Natural killer cell treated with Interleukin-12 subunit alpha and Interleukin-12 subunit beta and Interleukin-15 and Interleukin-18, amount 100 ng/mL, for 72 hours (primary cell): ENCODE measurements at regions not wholly inside any gene's neighbourhood (a gene's known extent, or its start where the extent isn't known, plus 50 kb on each side); places are given as distances from the start of the nearest gene placed in this dataset.
A peak's percentile ranks its signal among the peaks of the same experiment; 100 is the strongest.

Source experiments
- ATAC-seq, 2 donors: fragments of 150-1000 bp; cut with Tn5 transposase in 1 of 2; sonication (Bioruptor Pico), chemical (Tn5 transposase) in 1 of 2; 2 replicates each; pipeline ENCODE4 v1.10.0; 2021
- DNase-seq: peaks from one replicate; pipeline ENCODE4 v3.0.0; 2022; ENCODE audit warnings: low spot score
- H3K27ac Mint-ChIP-seq, 2 donors: 1 replicate in 1 of 2; 2 replicates in 1 of 2; pipeline ENCODE4 v1.8.0; 2022; ENCODE audit warnings: mixed read lengths in 2 of 2, mild to moderate bottlenecking in 1 of 2, moderate library complexity in 1 of 2
- H3K27me3 Mint-ChIP-seq, 2 donors: 1 replicate in 1 of 2; 2 replicates in 1 of 2; pipeline ENCODE4 v1.8.0; 2022; ENCODE audit warnings: mixed read lengths in 2 of 2
- H3K36me3 Mint-ChIP-seq: one replicate; pipeline ENCODE4 v1.8.0; 2022; ENCODE audit warnings: mixed read lengths
- H3K4me1 Mint-ChIP-seq, 2 donors: 1 replicate in 1 of 2; 2 replicates in 1 of 2; pipeline ENCODE4 v1.8.0; 2022; ENCODE audit warnings: low read depth in 2 of 2, mixed read lengths in 2 of 2, mild to moderate bottlenecking in 1 of 2
- H3K4me3 Mint-ChIP-seq: one replicate; pipeline ENCODE4 v1.8.0; 2022; ENCODE audit warnings: mixed read lengths
- H3K9me3 Mint-ChIP-seq: 2 replicates; pipeline ENCODE4 v1.8.0; 2022; ENCODE audit warnings: mixed read lengths

DNA sequence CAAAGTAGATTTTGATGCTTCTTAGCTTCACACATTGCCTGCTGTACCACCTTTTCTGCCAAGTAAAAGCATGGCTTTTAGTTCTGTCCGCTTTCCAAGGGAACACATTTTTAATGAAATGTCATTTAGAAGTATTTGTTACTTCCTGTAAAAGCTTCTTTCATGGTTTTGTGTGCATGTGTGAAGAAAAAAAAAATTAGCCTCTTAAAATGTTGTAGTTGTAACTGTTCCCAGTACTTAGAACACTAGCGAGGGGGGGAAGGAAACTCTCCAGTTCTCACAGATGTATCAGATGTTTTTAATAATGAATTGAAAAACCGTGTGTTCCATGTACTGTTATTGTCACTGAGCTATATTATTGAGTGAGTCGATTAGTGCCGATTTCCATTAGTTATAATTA, 568.3 kb upstream of the ADGRL2 start:
- H3K9me3 Mint-ChIP-seq: no peaks in the 10 kb centered on the region
- no peaks in the 10 kb centered on the region for H3K36me3 Mint-ChIP-seq
- no peaks in the 10 kb centered on the region for H3K27me3 Mint-ChIP-seq
- H3K27ac Mint-ChIP-seq: no peak overlapping the region
- no peaks in the 10 kb centered on the region for H3K4me1 Mint-ChIP-seq
- no peak overlapping the region for H3K4me3 Mint-ChIP-seq
- ATAC-seq (no peak), DNase-seq (no peak)

DNA sequence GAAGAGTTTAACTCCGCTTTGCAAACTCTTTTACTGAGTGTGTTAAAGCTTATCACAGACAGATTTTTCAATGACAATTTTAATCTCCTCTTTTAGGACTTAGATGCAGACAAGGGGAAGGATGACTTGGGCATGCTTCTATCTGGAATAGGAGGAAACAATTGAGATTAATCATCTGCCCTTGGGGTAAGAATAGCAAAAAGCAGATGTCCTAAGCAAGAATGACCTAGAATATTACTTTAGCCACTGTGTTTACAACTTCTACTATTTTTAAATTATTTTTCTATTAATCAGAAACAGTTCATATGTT, 569.0 kb upstream of the ADGRL2 start:
- H3K4me3 Mint-ChIP-seq: no peak overlapping the region
- H3K4me1 Mint-ChIP-seq: no peaks in the 10 kb centered on the region
- H3K27me3 Mint-ChIP-seq: no peaks in the 10 kb centered on the region
- peaks cover 1% of the 10 kb centered on the region for H3K9me3 Mint-ChIP-seq
- no peaks in the 10 kb centered on the region for H3K36me3 Mint-ChIP-seq
- H3K27ac Mint-ChIP-seq: no peak overlapping the region
- DNase-seq: no peak
- ATAC-seq: no peak

DNA sequence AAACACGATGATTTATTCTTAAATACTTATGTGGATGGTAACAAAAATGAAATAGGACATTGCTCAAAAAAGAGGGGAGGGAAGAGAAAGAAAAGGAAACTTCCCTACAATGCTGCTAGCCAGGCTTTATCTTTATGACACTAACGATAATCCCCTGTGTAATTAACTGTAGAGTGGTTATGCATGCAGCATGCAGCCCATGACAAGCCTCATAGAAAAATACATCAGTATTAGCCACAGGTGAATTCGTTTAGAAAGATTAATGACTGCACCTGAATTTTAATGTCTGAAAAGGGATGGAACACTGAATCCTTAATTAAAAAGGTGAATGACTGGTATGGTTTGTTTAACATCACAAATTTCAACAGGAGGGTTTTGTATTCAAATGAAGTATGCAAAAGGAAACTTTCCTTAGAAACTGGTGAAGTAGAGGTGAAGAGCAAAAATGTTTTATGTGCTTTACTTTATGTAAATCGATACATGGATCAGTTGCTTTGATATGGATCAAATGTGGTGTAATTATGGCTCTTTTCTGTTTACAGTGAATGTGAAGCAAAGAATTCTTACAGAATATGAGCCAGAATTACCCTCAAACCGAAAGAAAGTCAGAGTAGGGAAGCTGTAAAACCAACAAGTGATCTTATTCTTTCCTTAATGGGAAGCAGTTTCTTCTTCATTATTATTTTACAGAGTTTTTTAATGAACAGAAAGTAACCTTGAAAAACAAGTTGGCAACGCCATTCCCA, 569.6 kb upstream of the ADGRL2 start:
- Mint-ChIP-seq H3K36me3 (no peaks in the 10 kb centered on the region), H3K27ac (no peak overlapping the region), H3K4me1 (no peaks in the 10 kb centered on the region), H3K27me3 (no peaks in the 10 kb centered on the region), H3K4me3 (no peak overlapping the region), H3K9me3 (peaks cover 3% of the 10 kb centered on the region)
- no peak for ATAC-seq
- DNase-seq: no peak

DNA sequence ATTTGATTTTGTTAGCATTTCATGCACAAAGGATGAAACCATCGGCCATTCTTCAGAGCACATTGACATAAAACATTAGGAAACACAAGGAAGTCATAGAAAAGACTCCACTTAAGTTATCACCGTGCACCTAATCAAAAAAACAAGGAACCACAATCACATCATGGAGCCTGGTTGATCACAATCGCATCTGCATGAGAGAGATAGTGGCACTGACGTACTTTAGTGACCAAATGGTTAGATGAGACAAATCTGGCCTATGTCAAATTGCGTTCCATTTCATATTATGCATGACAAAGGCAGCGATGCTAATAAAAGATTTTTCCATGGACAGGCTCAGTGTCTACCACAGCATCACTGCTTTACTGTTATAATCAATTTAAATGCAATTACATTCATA, 571.8 kb upstream of the ADGRL2 start:
- Mint-ChIP-seq H3K27me3 (no peaks in the 10 kb centered on the region), H3K4me3 (no peak overlapping the region), H3K4me1 (no peaks in the 10 kb centered on the region), H3K27ac (no peak overlapping the region), H3K9me3 (peaks cover 8% of the 10 kb centered on the region), H3K36me3 (no peaks in the 10 kb centered on the region)
- no peak for ATAC-seq
- no peak for DNase-seq

DNA sequence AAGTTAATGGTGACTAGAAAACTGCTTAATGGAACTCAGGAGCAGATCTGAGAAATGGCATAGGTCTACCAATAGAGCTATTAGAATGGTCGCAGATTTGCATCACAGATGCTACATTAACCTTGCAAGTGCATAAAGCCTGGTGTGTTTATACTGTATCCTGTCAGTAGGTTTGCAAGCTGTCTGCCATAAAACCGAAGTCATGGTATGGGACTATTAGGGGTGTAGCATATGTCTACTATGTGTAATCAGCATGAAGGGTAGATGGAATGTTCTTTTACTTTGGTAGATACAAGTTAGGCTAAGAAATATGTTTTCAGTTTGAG, 574.2 kb upstream of the ADGRL2 start:
- Mint-ChIP-seq H3K9me3 (peaks cover 8% of the 10 kb centered on the region), H3K4me1 (no peaks in the 10 kb centered on the region), H3K36me3 (no peaks in the 10 kb centered on the region), H3K4me3 (no peak overlapping the region), H3K27ac (no peak overlapping the region), H3K27me3 (no peaks in the 10 kb centered on the region)
- no peak for DNase-seq
- no peak for ATAC-seq

DNA sequence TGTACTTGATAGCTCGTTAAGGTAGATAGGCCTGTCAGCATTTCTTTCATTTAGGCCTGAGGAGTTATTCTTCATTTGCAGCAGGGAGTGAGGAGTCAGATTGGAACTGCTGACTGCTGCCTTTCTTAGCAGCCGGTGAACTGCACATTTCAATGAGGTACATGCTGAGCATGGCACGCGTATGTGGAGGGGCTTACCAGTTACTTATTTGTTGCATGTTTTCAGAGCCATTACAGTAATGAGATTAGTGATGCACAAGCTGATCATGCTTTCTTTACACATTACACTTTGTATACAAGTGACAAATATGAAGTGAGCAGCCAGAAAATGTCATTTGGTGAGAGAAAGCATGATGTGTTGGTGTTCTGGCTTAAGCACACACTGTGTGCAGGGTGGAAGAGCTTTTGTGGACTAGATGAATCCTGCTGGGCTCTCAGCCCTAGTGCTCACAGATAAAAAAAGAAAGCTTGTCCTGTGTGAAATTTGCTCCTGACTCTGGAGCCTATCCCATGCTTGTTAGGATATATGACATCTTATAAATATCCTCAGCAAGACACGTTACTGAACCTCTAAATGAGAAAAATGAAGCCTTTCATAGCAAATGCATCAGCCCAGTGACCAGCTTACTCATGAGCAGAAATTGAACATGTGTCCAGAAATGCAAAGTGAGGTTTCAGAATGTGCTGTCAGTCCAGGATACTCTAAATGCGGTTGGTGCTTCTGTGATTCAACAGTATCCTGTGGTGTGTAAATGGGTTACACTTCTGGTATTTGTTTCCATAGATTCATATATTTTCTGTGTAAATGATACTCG, 574.7 kb upstream of the ADGRL2 start:
- Mint-ChIP-seq H3K4me1 (no peaks in the 10 kb centered on the region), H3K4me3 (no peak overlapping the region)
- ATAC-seq: peak in 1 of 2 donors; percentile 66

DNA sequence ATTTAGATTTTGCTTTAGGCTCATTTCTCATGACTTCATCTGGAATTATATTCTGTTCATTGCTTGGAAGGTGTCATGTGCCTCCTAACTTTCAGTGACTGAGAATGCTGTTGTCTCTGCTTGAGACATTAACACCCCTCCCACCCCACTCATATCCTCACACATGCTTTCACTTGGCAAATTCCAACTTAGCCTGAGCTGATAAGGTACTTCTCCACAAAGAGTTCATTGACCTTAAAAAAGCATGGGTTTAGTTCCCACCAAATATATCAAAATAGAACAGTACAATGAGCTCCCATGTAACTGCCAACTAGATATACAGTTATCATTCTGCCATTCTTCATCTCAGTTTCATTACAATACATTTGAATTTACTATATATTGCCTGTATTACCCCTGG, 576.5 kb upstream of the ADGRL2 start:
- DNase-seq: no peak

More for the DNA sequence above, 574.7 kb upstream of the ADGRL2 start:
- Mint-ChIP-seq H3K27ac (no peak overlapping the region), H3K9me3 (peaks cover 10% of the 10 kb centered on the region), H3K36me3 (no peaks in the 10 kb centered on the region), H3K27me3 (no peaks in the 10 kb centered on the region)
- no peak for DNase-seq

DNA sequence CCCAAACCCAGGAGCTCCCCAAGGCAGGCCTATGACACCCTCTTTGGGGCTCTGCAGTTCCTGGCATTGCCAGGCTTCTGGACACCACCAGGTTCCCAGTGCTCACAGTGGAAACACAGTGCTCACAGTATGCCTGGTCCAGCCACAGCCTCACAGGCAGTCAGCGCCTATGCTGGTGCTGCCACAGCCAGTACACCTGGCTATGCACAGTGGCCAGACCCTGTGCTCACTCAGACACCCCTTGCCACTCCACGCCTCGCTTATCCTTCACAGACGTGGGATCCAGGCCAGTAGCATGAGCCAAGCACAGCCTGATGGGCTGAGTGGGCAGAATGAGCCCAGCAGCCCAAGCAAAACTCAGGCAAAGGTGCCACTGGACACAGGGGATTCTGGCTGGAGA, 579.2 kb upstream of the ADGRL2 start:
- ATAC-seq: peak in 1 of 2 donors; percentile 38
- Mint-ChIP-seq H3K36me3 (no peaks in the 10 kb centered on the region), H3K4me1 (no peaks in the 10 kb centered on the region), H3K4me3 (no peak overlapping the region), H3K27ac (no peak overlapping the region), H3K27me3 (no peaks in the 10 kb centered on the region), H3K9me3 (peaks cover 8% of the 10 kb centered on the region)
- no peak for DNase-seq

More for the DNA sequence above, 576.5 kb upstream of the ADGRL2 start:
- Mint-ChIP-seq H3K27ac (no peak overlapping the region), H3K4me3 (no peak overlapping the region), H3K4me1 (no peaks in the 10 kb centered on the region), H3K36me3 (no peaks in the 10 kb centered on the region), H3K27me3 (no peaks in the 10 kb centered on the region), H3K9me3 (peaks cover 10% of the 10 kb centered on the region)
- ATAC-seq: no peak

DNA sequence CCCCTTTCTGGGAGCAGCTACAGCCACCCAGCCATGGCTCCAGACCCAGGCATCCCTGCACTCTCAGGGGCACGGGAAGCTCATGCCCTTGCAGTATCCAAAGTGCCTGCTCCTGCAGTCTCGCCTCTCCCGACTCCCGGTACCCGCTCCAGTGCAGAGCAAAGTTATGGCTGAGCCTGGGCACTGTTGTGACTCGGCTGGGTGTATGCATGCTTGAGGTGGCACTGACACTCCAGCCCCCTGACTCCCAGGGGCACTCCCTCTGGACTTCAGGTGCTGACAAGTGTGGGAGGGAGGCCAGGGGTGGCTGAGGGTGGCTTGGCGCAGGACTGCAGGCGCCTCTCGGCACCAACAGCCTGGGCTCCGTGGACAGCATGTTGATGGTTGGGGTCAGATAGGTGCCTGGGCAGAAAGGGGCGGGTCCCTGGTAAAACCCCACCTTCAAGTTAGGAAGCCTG, 580.1 kb upstream of the ADGRL2 start:
- no peaks in the 10 kb centered on the region for H3K27me3 Mint-ChIP-seq

DNA sequence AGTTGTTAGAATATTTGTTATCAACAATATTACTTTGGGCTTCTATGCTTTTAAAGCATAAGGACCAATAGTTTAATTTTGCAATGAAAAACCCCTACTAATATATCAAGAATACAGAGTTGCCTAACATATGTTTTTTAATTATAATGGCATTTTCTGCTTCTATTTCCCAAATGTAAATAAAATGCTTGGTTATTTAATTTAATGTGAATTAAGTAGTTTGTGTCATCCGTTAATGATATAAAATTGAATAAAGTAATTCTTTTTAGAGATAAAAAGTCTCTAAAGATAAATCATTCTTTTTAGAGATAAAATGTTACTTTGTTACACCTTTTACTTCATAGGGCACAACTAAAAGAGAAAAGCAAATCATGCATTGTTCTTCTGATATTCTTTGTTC, 583.7 kb upstream of the ADGRL2 start:
- DNase-seq (no peak), ATAC-seq (no peak)
- Mint-ChIP-seq H3K4me1 (no peaks in the 10 kb centered on the region), H3K4me3 (no peak overlapping the region), H3K27ac (no peak overlapping the region), H3K36me3 (no peaks in the 10 kb centered on the region), H3K9me3 (peaks cover 2% of the 10 kb centered on the region), H3K27me3 (no peaks in the 10 kb centered on the region)

More for the DNA sequence above, 580.1 kb upstream of the ADGRL2 start:
- no peak for DNase-seq
- Mint-ChIP-seq H3K9me3 (peaks cover 3% of the 10 kb centered on the region), H3K4me1 (no peaks in the 10 kb centered on the region), H3K27ac (no peak overlapping the region), H3K36me3 (no peaks in the 10 kb centered on the region), H3K4me3 (no peak overlapping the region)
- ATAC-seq: peak in 1 of 2 donors; percentile 17

DNA sequence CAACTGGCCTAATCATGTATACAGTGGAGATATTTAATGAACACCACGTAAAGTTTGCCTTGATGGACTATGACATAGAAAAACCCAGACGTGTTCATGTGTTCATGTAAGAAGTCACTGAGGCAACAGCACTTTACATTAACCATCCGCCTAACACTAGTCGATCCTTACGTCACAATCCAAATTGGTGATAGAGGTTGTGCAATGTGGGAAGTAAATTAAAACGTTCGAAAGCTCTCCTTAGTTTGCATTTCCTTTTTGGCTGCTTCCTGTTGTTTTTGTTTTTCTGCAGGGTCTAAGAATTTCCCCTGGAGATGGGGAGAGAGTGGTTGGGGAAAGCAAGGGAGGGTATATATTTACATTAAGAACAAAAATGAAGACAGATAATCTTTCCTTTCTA, 587.5 kb upstream of the ADGRL2 start:
- no peak overlapping the region for H3K27ac Mint-ChIP-seq
- DNase-seq (no peak), ATAC-seq (no peak)
- H3K27me3 Mint-ChIP-seq: no peaks in the 10 kb centered on the region
- H3K36me3 Mint-ChIP-seq: no peaks in the 10 kb centered on the region
- peaks cover 5% of the 10 kb centered on the region for H3K9me3 Mint-ChIP-seq
- no peak overlapping the region for H3K4me3 Mint-ChIP-seq
- H3K4me1 Mint-ChIP-seq: peaks cover 0 to 5% of the 10 kb centered on the region in 2 donors

DNA sequence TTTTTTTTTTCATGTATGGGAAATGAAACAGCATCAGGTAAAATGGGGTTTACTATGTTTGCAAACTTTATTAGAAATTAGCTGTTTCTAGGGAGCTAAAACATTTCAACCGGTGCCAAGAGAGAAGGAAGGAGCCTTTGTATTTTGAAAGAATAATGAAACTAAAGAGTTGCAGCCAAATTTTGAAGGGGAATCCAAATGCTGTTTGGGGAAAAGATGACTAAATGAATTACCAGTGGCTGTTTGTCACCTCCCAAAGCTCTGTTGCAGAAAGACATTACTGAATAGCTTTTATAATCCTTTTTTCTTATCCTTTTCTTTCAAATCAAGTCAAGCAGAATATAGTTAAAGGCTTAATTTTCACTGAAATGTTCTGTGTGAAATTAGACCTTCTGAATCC, 591.3 kb upstream of the ADGRL2 start:
- H3K4me1 Mint-ChIP-seq: peaks cover 0 to 9% of the 10 kb centered on the region in 2 donors
- ATAC-seq: no peak

DNA sequence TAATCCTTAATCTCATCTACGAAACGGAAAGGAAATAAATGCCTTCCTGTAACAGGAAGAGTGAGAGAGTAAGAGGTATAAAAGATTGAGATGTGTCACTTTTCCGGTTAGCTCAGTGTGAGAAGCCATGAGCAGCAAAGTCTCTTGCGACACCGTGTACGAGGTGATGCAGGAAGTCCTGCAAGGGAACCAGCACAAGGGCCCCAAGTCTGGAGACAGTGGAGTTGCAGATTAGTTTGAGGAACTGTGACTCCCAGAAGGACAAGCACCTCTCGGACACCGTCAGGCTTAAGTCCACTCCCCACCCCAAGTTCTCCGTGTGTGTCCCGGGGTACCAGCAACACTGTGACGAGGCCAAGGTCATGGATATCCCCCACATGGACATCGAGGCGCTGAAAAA, 592.3 kb upstream of the ADGRL2 start:
- peaks cover 15% of the 10 kb centered on the region for H3K9me3 Mint-ChIP-seq

More for the DNA sequence above, 591.3 kb upstream of the ADGRL2 start:
- no peak for DNase-seq
- H3K4me3 Mint-ChIP-seq: no peak overlapping the region
- H3K27ac Mint-ChIP-seq: no peak overlapping the region
- H3K36me3 Mint-ChIP-seq: no peaks in the 10 kb centered on the region
- H3K27me3 Mint-ChIP-seq: no peaks in the 10 kb centered on the region
- H3K9me3 Mint-ChIP-seq: peaks cover 12% of the 10 kb centered on the region

DNA sequence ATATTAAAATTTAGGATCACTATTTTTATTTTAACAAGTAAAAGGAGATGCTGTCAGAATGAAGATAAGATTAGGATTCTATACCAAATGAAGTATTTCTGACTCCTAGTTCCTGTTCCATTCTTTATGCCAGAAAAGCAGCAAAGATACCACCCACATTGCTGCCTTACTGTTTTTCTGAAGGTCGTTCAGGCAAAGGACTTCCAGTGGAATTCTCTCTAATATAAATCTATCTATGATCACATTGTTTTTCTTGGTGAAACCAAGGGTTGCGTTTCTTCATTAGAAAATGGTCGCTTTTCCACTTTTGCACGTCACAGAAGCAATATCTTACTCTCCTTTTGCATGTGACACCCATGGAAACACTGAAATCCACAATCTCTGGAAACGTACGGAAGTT, 594.8 kb upstream of the ADGRL2 start:
- Mint-ChIP-seq H3K4me1 (peaks cover 0 to 9% of the 10 kb centered on the region in 2 donors), H3K4me3 (no peak overlapping the region), H3K36me3 (no peaks in the 10 kb centered on the region), H3K27me3 (no peaks in the 10 kb centered on the region), H3K9me3 (peaks cover 13% of the 10 kb centered on the region), H3K27ac (no peak overlapping the region)
- no peak for ATAC-seq
- DNase-seq: no peak

More for the DNA sequence above, 592.3 kb upstream of the ADGRL2 start:
- ATAC-seq (peak; percentile 58 to 74), DNase-seq (no peak)
- no peaks in the 10 kb centered on the region for H3K27me3 Mint-ChIP-seq
- H3K27ac Mint-ChIP-seq: no peak overlapping the region
- no peaks in the 10 kb centered on the region for H3K36me3 Mint-ChIP-seq
- peak overlapping the region; percentile 27 for H3K4me3 Mint-ChIP-seq
- peaks cover 0 to 9% of the 10 kb centered on the region in 2 donors for H3K4me1 Mint-ChIP-seq
